ENCODE measurements at regions not wholly inside any gene's neighbourhood (a gene's known extent, or its start where the extent isn't known, plus 50 kb on each side); places are given as distances from the start of the nearest gene placed in this dataset.

DNA sequence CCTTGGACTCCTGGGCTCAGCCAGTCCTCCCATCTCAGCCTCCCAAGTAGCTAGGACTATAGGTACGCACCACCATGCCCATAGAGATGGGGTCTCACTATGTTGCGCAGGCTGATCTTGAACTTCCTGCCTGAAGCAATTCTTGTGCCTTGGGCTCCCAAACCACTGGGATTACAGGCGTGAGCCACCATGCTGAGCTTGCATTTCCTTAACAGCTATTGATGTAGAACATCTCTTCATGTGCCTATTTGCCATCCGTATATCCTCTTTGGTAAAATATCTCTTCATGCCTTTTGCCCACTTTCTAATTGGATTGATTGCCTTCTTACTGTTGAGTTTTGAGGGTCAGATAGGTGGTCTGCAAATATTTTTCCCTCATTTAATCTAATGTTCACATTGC, 208.9 kb upstream of the TLE3 start:
- TF ChIP-seq, protein P1, sequence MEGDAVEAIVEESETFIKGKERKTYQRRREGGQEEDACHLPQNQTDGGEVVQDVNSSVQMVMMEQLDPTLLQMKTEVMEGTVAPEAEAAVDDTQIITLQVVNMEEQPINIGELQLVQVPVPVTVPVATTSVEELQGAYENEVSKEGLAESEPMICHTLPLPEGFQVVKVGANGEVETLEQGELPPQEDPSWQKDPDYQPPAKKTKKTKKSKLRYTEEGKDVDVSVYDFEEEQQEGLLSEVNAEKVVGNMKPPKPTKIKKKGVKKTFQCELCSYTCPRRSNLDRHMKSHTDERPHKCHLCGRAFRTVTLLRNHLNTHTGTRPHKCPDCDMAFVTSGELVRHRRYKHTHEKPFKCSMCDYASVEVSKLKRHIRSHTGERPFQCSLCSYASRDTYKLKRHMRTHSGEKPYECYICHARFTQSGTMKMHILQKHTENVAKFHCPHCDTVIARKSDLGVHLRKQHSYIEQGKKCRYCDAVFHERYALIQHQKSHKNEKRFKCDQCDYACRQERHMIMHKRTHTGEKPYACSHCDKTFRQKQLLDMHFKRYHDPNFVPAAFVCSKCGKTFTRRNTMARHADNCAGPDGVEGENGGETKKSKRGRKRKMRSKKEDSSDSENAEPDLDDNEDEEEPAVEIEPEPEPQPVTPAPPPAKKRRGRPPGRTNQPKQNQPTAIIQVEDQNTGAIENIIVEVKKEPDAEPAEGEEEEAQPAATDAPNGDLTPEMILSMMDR (IDR thresholded peaks at IDR 0.05): no peak
- no peak for TF ChIP-seq POLR2A (IDR thresholded peaks at IDR 0.05)
